GM13976 (cell line): ENCODE measurements at regions not wholly inside any gene's neighbourhood (a gene's known extent, or its start where the extent isn't known, plus 50 kb on each side); places are given as distances from the start of the nearest gene placed in this dataset.

Experiments used
- DNase-seq: peaks from one replicate; pipeline ENCODE4 v3.0.0; 2012; ENCODE audit warnings: low spot score
- in situ Hi-C: fragments of 300-500 bp; cut with MboI; formaldehyde crosslinking; loops from one replicate; pipeline ENCODE4 v1.12.0; 2022; ENCODE audit warnings: low sequenced_read_pairs, mixed read lengths, inconsistent platforms; ENCODE audit not compliant: unreplicated experiment
- TF ChIP-seq, protein P1 (sequence below): IDR thresholded peaks from 2 replicates; pipeline ENCODE4 v1.5.1; 2012; ENCODE audit warnings: borderline replicate concordance, mild to moderate bottlenecking; ENCODE audit not compliant: insufficient read depth; ENCODE audit errors: extremely low read depth, missing control alignments, control extremely low read depth

DNA sequence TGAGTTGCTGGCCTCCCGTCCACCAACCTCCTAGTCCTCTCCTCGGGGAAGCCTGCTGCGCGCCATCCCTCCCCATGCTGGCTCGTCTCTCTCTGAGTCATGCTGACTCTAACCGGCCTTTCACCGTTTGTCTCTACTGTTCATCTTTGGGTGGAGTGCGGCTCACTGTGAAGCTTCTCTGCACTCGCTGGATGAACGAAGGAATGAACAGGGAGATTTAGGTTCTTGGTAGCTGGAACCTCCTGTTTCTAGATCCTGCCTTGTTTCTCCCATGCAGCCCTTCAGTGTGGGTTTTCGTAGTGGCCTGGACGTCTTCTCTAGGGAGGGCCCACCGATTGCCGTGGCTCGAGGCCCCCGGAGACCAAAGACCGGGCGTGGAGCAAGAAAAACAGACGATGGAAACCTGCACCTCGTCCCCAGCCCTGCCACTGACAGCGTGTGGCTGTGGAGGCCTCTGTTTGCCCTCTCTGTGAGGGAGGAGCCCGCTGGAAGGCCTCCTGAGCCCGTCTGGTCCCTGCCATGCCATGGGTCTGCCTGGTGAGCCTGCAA is 227.6 kb upstream of the C1orf174 start:
- TF ChIP-seq, protein P1, sequence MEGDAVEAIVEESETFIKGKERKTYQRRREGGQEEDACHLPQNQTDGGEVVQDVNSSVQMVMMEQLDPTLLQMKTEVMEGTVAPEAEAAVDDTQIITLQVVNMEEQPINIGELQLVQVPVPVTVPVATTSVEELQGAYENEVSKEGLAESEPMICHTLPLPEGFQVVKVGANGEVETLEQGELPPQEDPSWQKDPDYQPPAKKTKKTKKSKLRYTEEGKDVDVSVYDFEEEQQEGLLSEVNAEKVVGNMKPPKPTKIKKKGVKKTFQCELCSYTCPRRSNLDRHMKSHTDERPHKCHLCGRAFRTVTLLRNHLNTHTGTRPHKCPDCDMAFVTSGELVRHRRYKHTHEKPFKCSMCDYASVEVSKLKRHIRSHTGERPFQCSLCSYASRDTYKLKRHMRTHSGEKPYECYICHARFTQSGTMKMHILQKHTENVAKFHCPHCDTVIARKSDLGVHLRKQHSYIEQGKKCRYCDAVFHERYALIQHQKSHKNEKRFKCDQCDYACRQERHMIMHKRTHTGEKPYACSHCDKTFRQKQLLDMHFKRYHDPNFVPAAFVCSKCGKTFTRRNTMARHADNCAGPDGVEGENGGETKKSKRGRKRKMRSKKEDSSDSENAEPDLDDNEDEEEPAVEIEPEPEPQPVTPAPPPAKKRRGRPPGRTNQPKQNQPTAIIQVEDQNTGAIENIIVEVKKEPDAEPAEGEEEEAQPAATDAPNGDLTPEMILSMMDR, result no peak
- DNase-seq, result no peak
- in situ Hi-C loops, result no loop called here

DNA sequence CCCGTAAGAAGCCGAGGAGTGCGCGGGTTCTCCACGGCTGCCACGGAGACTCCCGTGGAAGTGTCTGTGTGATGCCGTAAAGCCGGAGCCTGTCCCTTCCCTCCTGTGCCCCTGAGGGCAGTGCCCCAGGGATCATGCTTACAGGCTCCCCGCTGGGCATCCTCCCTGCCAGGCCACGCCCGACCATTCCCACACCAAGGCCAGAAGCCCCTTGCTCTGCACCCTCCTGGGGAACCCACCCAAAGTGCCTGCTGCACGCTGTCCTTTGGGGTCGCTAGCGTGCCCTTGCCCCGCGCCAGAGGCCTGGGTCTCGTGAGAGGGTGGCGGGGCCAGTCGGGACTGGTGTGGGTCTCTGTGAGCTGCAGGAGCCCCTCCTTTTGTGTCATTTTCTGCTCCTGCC is 228.5 kb upstream of the C1orf174 start:
- TF ChIP-seq, protein P1, result no peak
- DNase-seq, result no peak
- in situ Hi-C loops, result no loop called here

DNA sequence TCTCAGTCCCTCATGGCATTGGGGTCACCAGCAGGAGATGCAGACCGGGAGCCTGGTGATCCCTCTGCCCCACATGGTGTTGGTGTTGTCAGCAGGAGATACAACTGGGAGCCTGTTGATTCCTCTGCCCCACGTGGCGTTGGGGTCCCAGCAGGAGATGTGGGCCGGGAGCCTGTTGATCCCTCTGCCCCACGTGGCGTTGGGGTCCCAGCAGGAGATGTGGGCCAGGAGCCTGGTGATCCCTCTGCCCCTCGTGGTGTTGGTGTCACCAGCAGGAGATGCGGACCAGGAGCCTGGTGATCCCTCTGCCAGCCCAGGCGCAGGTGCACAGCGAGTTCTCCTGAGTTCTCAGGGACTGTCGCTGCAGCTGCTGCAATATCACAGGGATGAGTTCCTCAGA is 229.6 kb upstream of the C1orf174 start:
- in situ Hi-C loops, result no loop called here
- no peak for DNase-seq
- TF ChIP-seq, protein P1, result no peak

DNA sequence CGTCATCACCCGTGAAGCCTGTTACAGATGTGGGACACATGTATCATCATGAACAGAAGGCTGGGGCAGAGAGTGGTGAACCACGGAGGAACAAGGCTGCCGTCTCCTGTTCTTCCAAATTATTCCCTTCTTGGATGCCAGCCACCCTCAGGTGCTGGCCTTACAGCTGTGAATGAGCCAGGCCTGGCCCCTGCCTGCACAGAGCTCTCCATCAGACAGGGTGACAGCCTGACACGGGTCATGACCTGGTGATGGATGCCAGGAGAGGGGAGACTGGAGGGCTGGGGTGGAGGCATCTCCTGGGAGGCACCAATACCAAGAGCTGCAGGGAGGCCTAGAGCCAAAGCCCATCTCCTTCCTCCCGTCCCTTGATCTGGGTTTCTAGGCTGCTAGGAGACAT is 230.0 kb upstream of the C1orf174 start:
- in situ Hi-C loops, result no loop called here
- TF ChIP-seq, protein P1, result no peak
- DNase-seq, result no peak

DNA sequence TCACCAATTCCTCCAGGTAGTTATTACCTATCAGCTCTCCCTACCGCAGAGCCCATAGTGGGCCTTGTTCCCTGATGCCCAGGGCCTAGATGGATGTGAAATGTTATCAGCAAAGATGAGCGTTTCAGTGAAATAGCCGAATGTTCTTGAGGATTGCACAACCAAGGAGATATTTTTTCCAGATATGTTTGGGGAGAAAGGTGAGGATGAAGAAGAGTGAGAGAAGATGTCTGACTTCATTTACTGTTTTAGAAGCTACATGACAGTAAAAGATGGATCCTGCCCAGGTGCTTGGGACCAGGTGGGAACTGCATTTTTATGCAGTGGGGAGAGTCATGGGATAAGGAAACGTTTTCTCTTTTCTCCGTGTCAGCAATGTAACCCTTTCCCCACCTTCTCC is 231.7 kb upstream of the C1orf174 start:
- TF ChIP-seq, protein P1, result no peak
- DNase-seq, result no peak
- in situ Hi-C loops, result no loop called here

DNA sequence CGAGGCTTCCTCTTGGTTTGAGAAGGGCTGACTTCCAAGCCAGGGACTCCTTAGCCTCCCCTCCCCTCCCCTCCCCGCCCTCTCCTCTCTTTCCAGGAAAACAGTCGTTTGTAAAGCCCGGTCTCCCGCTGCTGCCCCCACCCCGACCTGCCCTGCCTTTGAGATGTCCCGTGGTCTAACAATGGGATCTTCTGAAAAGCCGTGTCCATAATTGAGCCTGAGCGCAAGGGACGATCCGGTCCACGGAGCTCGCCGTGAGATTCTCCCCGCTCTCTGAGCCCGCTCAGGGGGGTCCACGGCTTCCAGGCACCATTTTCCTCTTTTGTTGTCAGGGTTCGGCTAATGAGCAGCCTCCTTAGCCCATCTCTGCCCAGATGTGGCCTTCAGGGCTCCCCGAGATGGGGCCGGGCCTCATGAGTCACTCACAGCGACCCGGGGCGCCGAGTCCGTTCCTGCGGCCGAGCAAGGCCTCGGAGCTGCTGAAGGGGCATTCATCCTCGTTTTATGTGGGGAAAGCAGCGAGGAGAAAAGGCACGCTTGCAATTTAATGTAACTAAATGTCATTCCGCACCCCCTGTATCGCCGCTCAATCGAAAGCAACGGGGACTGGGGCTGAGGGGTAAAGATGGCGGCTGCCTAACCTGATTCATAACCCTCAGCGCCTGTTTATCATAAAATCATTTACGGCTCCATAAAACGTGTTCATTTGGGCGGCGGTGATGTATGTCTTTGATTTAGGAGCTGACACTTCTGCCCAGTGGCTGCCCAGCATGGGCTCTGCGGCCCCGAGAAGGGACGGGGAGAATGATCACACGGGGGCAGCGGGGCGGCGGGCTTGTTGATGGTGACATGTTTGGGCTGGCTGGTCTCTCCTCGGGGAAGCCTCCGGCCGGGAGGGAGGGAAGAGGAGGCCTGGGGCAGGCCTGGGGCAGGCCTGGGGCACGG is 232.6 kb upstream of the C1orf174 start:
- DNase-seq, result no peak
- TF ChIP-seq, protein P1, result no peak
- in situ Hi-C loops, result no loop called here
